Stomach (tissue), 8 donors: ENCODE measurements at regions not wholly inside any gene's neighbourhood (a gene's known extent, or its start where the extent isn't known, plus 50 kb on each side); places are given as distances from the start of the nearest gene placed in this dataset.

Source experiments
- DNase-seq, 2 donors: peaks; one replicate each; pipeline versions ENCODE4 v3.0.0 to v3.0.0-alpha.2; 2013 to 2019
- H3K27ac ChIP-seq, 5 donors: fragments of 200-600 bp in 4 of 5; sonication (generic) in 4 of 5; one replicate each; pipeline ENCODE4 v1.5.1; 2013 to 2019; ENCODE audit warnings: mild to moderate bottlenecking in 1 of 5, moderate library complexity in 1 of 5
- H3K27me3 ChIP-seq, 3 donors: fragments of 200-600 bp; sonication (generic); one replicate each; pipeline ENCODE4 v1.5.1; 2017 to 2019; ENCODE audit warnings: mixed run types in 1 of 3
- H3K36me3 ChIP-seq, 4 donors: fragments of 200-600 bp; sonication (generic); 1 replicate in 3 of 4; 2 replicates in 1 of 4; pipeline ENCODE4 v1.5.1; 2016 to 2019
- H3K4me1 ChIP-seq, 4 donors: fragments of 200-600 bp; sonication (generic); one replicate each; pipeline ENCODE4 v1.5.1; 2016 to 2019
- H3K4me3 ChIP-seq, 4 donors: fragments of 200-600 bp; sonication (generic) in 3 of 4; one replicate each; pipeline ENCODE4 v1.5.1; 2016 to 2019; ENCODE audit warnings: mild to moderate bottlenecking in 1 of 4
- H3K9me3 ChIP-seq, 4 donors: fragments of 200-600 bp; sonication (generic); one replicate each; pipeline ENCODE4 v1.5.1; 2016 to 2019
- EP300 ChIP-seq: sonication (generic); formaldehyde crosslinking; IDR thresholded peaks from one replicate; pipeline ENCODE4 v1.6.1; 2017; ENCODE audit warnings: antibody characterized with exemption
- POLR2A ChIP-seq, 4 donors: fragments of 450-650 bp; IDR thresholded peaks; one replicate each; pipeline ENCODE4 v1.6.1; 2016; ENCODE audit warnings: antibody characterized with exemption in 4 of 4, control low read depth in 2 of 4, mild to moderate bottlenecking in 1 of 4, moderate library complexity in 1 of 4
- POLR2AphosphoS5 ChIP-seq, 3 donors: sonication (generic); formaldehyde crosslinking; IDR thresholded peaks; one replicate each; pipeline ENCODE4 v1.6.1; 2016; ENCODE audit warnings: antibody characterized with exemption in 3 of 3
- WGBS, 5 donors: extraction: QIAGEN DNeasy Blood & Tissue Kit in 3 of 5; methylation state at CpG; one replicate each; pipeline versions ENCODE4 v1.1.5 to v1.1.7; 2013 to 2018; 5-methylcytosine and 5-hydroxymethylcytosine counted together
- intact Hi-C: fragments of 100-400 bp; cut with DNase I; formaldehyde crosslinking; loops from one replicate; pipeline ENCODE4 v1.15.1; 2023; ENCODE audit warnings: low total_unique reads
- TF ChIP-seq, protein P1 (sequence below), 7 experiments: fragments of 450-650 bp in 4 of 7; fragments of 200-600 bp in 3 of 7; sonication (generic) in 3 of 7; IDR thresholded peaks; one replicate each; pipeline ENCODE4 v1.5.1; 2016 to 2019; ENCODE audit warnings: antibody characterized with exemption in 7 of 7, control low read depth in 2 of 7, mild to moderate bottlenecking in 1 of 7
- donor health status: healthy with polysubstance abuse.
- donor health status: Bipolar disorder and iron deficiency.
- donor health status: healthy.

- WGBS, 5 donors, result 65 to 86% (median 75%) methylated on average over 3 of the region's 3 CpGs
- H3K27me3 ChIP-seq, result no peaks in the 10 kb centered on the region
- H3K27ac ChIP-seq, result no peak overlapping the region
- intact Hi-C loops, result no loop called here
- no peaks in the 10 kb centered on the region for H3K36me3 ChIP-seq
- H3K4me1 ChIP-seq, result no peaks in the 10 kb centered on the region
- H3K4me3 ChIP-seq, result no peak overlapping the region
- no peak for DNase-seq
- H3K9me3 ChIP-seq, result no peaks in the 10 kb centered on the region
- no peak for TF ChIP-seq EP300
- TF ChIP-seq, protein P1, sequence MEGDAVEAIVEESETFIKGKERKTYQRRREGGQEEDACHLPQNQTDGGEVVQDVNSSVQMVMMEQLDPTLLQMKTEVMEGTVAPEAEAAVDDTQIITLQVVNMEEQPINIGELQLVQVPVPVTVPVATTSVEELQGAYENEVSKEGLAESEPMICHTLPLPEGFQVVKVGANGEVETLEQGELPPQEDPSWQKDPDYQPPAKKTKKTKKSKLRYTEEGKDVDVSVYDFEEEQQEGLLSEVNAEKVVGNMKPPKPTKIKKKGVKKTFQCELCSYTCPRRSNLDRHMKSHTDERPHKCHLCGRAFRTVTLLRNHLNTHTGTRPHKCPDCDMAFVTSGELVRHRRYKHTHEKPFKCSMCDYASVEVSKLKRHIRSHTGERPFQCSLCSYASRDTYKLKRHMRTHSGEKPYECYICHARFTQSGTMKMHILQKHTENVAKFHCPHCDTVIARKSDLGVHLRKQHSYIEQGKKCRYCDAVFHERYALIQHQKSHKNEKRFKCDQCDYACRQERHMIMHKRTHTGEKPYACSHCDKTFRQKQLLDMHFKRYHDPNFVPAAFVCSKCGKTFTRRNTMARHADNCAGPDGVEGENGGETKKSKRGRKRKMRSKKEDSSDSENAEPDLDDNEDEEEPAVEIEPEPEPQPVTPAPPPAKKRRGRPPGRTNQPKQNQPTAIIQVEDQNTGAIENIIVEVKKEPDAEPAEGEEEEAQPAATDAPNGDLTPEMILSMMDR (IDR thresholded peaks at IDR 0.05), result no peak
- no peak for TF ChIP-seq POLR2AphosphoS5 (IDR thresholded peaks at IDR 0.05)
- no peak for TF ChIP-seq POLR2A (IDR thresholded peaks at IDR 0.05)
These were observed 372.1 kb upstream of the MKI67 start for GRCh38 chr10:128498378-128498730.

- WGBS, 5 donors, result 55 to 76% (median 73%) methylated on average over 5 of the region's 5 CpGs
- TF ChIP-seq, protein P1 (IDR thresholded peaks at IDR 0.05), result no peak
- TF ChIP-seq EP300 (no peak), POLR2A (IDR thresholded peaks at IDR 0.05) (no peak), POLR2AphosphoS5 (IDR thresholded peaks at IDR 0.05) (no peak)
These were observed 372.5 kb upstream of the MKI67 start for GRCh38 chr10:128498746-128499145.

GRCh38 chr10:128499486-128499885, 373.3 kb upstream of the MKI67 start:
- H3K27ac ChIP-seq, result no peak overlapping the region
- intact Hi-C loops, result no loop called here
- H3K4me1 ChIP-seq, result no peaks in the 10 kb centered on the region
- H3K27me3 ChIP-seq, result no peaks in the 10 kb centered on the region
- no peak for TF ChIP-seq EP300
- TF ChIP-seq POLR2AphosphoS5 (IDR thresholded peaks at IDR 0.05), result no peak
- no peak for TF ChIP-seq POLR2A (IDR thresholded peaks at IDR 0.05)
- TF ChIP-seq, protein P1 (IDR thresholded peaks at IDR 0.05), result no peak
- WGBS, 5 donors, result 87 to 94% (median 91%) methylated on average over 8 to 13 of the region's 13 CpGs
- H3K9me3 ChIP-seq, result no peaks in the 10 kb centered on the region
- DNase-seq, result no peak
- no peaks in the 10 kb centered on the region for H3K36me3 ChIP-seq
- no peak overlapping the region for H3K4me3 ChIP-seq

More at GRCh38 chr10:128498746-128499145, 372.5 kb upstream of the MKI67 start:
- Histone ChIP-seq H3K4me1 (no peaks in the 10 kb centered on the region), H3K36me3 (no peaks in the 10 kb centered on the region), H3K9me3 (no peaks in the 10 kb centered on the region), H3K4me3 (no peak overlapping the region), H3K27ac (no peak overlapping the region), H3K27me3 (no peaks in the 10 kb centered on the region)
- no peak for DNase-seq
- intact Hi-C loops, result no loop called here

- H3K36me3 ChIP-seq, result no peaks in the 10 kb centered on the region
- intact Hi-C loops, result no loop called here
- DNase-seq, result no peak
These were observed 373.7 kb upstream of the MKI67 start for GRCh38 chr10:128499956-128500355.

More at GRCh38 chr10:128499956-128500355, 373.7 kb upstream of the MKI67 start:
- Histone ChIP-seq H3K27me3 (no peaks in the 10 kb centered on the region), H3K27ac (no peak overlapping the region), H3K9me3 (no peaks in the 10 kb centered on the region), H3K4me1 (no peaks in the 10 kb centered on the region), H3K4me3 (no peak overlapping the region)
- no peak for TF ChIP-seq POLR2AphosphoS5 (IDR thresholded peaks at IDR 0.05)
- TF ChIP-seq EP300, result no peak
- no peak for TF ChIP-seq POLR2A (IDR thresholded peaks at IDR 0.05)
- TF ChIP-seq, protein P1 (IDR thresholded peaks at IDR 0.05), result no peak
- 72 to 88% (median 76%) methylated on average over 11 to 12 of the region's 12 CpGs for WGBS, 5 donors
